NCI-H2107 treated with DMSO at 0.1 percent for 48 hours (cell line): ENCODE measurements at regions not wholly inside any gene's neighbourhood (a gene's known extent, or its start where the extent isn't known, plus 50 kb on each side); places are given as distances from the start of the nearest gene placed in this dataset.
"Not testable (repeated sequence)": the region's sequence is repeated elsewhere in the genome, so short reads cannot be mapped to it uniquely, and the experiment has no call there.

ENCODE experiments used
- DNase-seq: peaks from one replicate; lab custom pipeline; 2025; ENCODE audit not compliant: unreplicated experiment; lab: John Stamatoyannopoulos, UW

GRCh38 chr3:144777906-144778305 lies 806.3 kb downstream of the DIPK2A start:
- DNase-seq: no peak

- DNase-seq: no peak
Observed at GRCh38 chr3:144791034-144791433, 819.4 kb downstream of the DIPK2A start.

- DNase-seq: no peak
Observed at GRCh38 chr3:144801890-144802289, 830.3 kb downstream of the DIPK2A start.

- DNase-seq: no peak
Observed at GRCh38 chr3:144809380-144809779, 837.8 kb downstream of the DIPK2A start.

- no peak for DNase-seq
Observed at GRCh38 chr3:144810160-144810559, 838.5 kb downstream of the DIPK2A start.

GRCh38 chr3:144815655-144816054 lies 844.0 kb downstream of the DIPK2A start:
- DNase-seq: no peak

GRCh38 chr3:144816323-144816722 lies 844.7 kb downstream of the DIPK2A start:
- DNase-seq: no peak

GRCh38 chr3:144818973-144819372 lies 847.4 kb downstream of the DIPK2A start:
- DNase-seq: no peak

- not testable (repeated sequence) for DNase-seq
Observed at GRCh38 chr3:144820232-144820631, 848.6 kb downstream of the DIPK2A start.

- DNase-seq: no peak
Observed at GRCh38 chr3:144820726-144821125, 849.1 kb downstream of the DIPK2A start.

GRCh38 chr3:144821583-144821982 lies 850.0 kb downstream of the DIPK2A start:
- no peak for DNase-seq

GRCh38 chr3:144822671-144823070 lies 851.0 kb downstream of the DIPK2A start:
- no peak for DNase-seq

GRCh38 chr3:144831955-144832716 lies 860.5 kb downstream of the DIPK2A start:
- no peak for DNase-seq

GRCh38 chr3:144839991-144840390 lies 868.4 kb downstream of the DIPK2A start:
- DNase-seq: no peak

GRCh38 chr3:144840866-144841265 lies 869.2 kb downstream of the DIPK2A start:
- DNase-seq: no peak

GRCh38 chr3:144843099-144843498 lies 871.5 kb downstream of the DIPK2A start:
- DNase-seq: no peak

- no peak for DNase-seq
Observed at GRCh38 chr3:144852999-144853398, 881.4 kb downstream of the DIPK2A start.

GRCh38 chr3:144854020-144854419 lies 882.4 kb downstream of the DIPK2A start:
- not testable (repeated sequence) for DNase-seq

GRCh38 chr3:144859161-144859560 lies 887.5 kb downstream of the DIPK2A start:
- no peak for DNase-seq

GRCh38 chr3:144864646-144865045 lies 893.0 kb downstream of the DIPK2A start:
- DNase-seq: no peak

GRCh38 chr3:144865948-144866347 lies 894.3 kb downstream of the DIPK2A start:
- DNase-seq: no peak

- DNase-seq: no peak
Observed at GRCh38 chr3:144866476-144866875, 894.9 kb downstream of the DIPK2A start.

GRCh38 chr3:144868506-144868905 lies 896.9 kb downstream of the DIPK2A start:
- no peak for DNase-seq
